Progenitor cell of endocrine pancreas (in vitro differentiated cells): ENCODE measurements at regions not wholly inside any gene's neighbourhood (a gene's known extent, or its start where the extent isn't known, plus 50 kb on each side); places are given as distances from the start of the nearest gene placed in this dataset.

ENCODE experiments used
- DNase-seq: peaks from one replicate; pipeline ENCODE4 v3.0.0; 2021; ENCODE audit warnings: low spot score; ENCODE audit not compliant: unreplicated experiment
- H3K27ac Mint-ChIP-seq: 2 replicates; pipeline ENCODE4 v1.8.0; 2021; ENCODE audit warnings: mild to moderate bottlenecking, moderate library complexity, mixed read lengths
- H3K27me3 Mint-ChIP-seq: 2 replicates; pipeline ENCODE4 v1.8.0; 2021; ENCODE audit warnings: mixed read lengths
- H3K36me3 Mint-ChIP-seq: 2 replicates; pipeline ENCODE4 v1.8.0; 2022; ENCODE audit warnings: mixed read lengths; ENCODE audit not compliant: insufficient read depth
- H3K4me1 Mint-ChIP-seq: 2 replicates; pipeline ENCODE4 v1.8.0; 2021; ENCODE audit warnings: low read depth, mixed read lengths
- H3K4me3 Mint-ChIP-seq: 2 replicates; pipeline ENCODE4 v1.8.0; 2021; ENCODE audit warnings: low read depth, mild to moderate bottlenecking, moderate library complexity, mixed read lengths
- H3K9me3 Mint-ChIP-seq: 2 replicates; pipeline ENCODE4 v1.8.0; 2021; ENCODE audit warnings: low read depth, mixed read lengths
- TF ChIP-seq, protein P1 (sequence below): fragments of 200-600 bp; sonication (generic); IDR thresholded peaks from one replicate; pipeline ENCODE4 v1.5.0; 2021; ENCODE audit warnings: antibody characterized with exemption, mild to moderate bottlenecking; ENCODE audit not compliant: unreplicated experiment

DNA sequence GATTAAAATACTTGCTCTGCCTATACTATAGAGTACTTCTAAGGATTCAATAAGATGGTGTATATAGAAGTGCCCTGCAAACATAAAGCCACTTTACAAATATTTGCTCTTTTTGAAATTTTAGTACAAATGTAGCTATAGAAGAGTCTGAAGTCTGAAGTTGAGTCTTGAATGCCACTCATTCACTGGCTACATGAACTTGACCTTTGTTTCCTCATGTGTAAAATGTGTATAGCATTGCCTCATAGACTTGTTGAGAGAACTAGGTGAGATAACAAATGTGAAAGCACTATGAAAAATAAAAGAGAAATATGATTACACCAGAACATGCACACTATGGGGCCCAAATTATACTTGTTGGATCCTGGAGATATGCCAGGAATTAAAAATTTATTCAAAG, 244.7 kb downstream of the SEC61B start:
- Mint-ChIP-seq H3K9me3 (no peaks in the 10 kb centered on the region), H3K36me3 (no peaks in the 10 kb centered on the region), H3K4me1 (no peaks in the 10 kb centered on the region), H3K27ac (no peak overlapping the region), H3K4me3 (no peak overlapping the region), H3K27me3 (no peaks in the 10 kb centered on the region)
- TF ChIP-seq, protein P1, sequence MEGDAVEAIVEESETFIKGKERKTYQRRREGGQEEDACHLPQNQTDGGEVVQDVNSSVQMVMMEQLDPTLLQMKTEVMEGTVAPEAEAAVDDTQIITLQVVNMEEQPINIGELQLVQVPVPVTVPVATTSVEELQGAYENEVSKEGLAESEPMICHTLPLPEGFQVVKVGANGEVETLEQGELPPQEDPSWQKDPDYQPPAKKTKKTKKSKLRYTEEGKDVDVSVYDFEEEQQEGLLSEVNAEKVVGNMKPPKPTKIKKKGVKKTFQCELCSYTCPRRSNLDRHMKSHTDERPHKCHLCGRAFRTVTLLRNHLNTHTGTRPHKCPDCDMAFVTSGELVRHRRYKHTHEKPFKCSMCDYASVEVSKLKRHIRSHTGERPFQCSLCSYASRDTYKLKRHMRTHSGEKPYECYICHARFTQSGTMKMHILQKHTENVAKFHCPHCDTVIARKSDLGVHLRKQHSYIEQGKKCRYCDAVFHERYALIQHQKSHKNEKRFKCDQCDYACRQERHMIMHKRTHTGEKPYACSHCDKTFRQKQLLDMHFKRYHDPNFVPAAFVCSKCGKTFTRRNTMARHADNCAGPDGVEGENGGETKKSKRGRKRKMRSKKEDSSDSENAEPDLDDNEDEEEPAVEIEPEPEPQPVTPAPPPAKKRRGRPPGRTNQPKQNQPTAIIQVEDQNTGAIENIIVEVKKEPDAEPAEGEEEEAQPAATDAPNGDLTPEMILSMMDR: no peak
- DNase-seq: no peak

- Mint-ChIP-seq H3K9me3 (no peaks in the 10 kb centered on the region), H3K27ac (no peak overlapping the region), H3K27me3 (no peaks in the 10 kb centered on the region), H3K36me3 (no peaks in the 10 kb centered on the region), H3K4me3 (no peak overlapping the region), H3K4me1 (no peaks in the 10 kb centered on the region)
- TF ChIP-seq, protein P1: no peak
- no peak for DNase-seq
These were observed 249.0 kb downstream of the SEC61B start for GRCh38 chr9:99471033-99471432.

DNA sequence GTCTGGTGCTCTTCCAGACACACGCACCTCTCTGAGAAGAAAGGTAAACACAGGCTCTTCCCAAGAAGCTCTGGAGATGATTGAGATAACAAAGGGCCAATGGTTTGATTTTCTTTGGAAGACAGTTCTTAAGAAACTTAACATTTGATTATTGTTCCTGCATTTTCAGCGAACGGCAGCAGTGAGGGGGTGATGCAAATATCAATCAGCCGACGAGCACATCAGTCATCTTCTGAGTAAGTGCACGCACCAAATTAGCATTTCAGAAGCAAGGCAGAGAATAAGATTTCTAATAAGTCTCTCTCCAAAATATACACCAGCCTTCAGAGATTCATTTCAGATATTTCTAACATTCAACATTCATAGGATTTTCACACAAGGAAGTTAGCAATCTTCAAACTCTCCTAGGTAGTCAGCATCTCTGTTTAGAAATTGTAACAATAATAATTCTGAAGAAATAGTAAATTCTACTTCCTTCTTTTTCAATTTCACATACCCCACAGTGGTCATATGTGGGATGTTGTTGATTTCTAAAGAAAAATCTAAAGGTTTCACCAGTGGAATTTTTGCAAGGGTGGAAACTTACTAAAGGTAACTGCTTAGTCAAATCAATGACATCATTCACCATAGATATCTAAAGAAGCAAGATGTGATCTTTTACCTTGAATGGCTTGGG, 250.3 kb downstream of the SEC61B start:
- Mint-ChIP-seq H3K4me1 (no peaks in the 10 kb centered on the region), H3K4me3 (no peak overlapping the region), H3K36me3 (no peaks in the 10 kb centered on the region), H3K9me3 (no peaks in the 10 kb centered on the region), H3K27me3 (no peaks in the 10 kb centered on the region), H3K27ac (no peak overlapping the region)
- DNase-seq: no peak
- TF ChIP-seq, protein P1: no peak

- Mint-ChIP-seq H3K27ac (no peak overlapping the region), H3K9me3 (no peaks in the 10 kb centered on the region), H3K27me3 (no peaks in the 10 kb centered on the region), H3K4me1 (no peaks in the 10 kb centered on the region), H3K4me3 (no peak overlapping the region), H3K36me3 (no peaks in the 10 kb centered on the region)
- no peak for DNase-seq
- TF ChIP-seq, protein P1: no peak
These were observed 250.8 kb downstream of the SEC61B start for GRCh38 chr9:99472916-99473245.

- no peak overlapping the region for H3K4me3 Mint-ChIP-seq
These were observed 252.1 kb downstream of the SEC61B start for GRCh38 chr9:99474186-99474585.

More at GRCh38 chr9:99474186-99474585, 252.1 kb downstream of the SEC61B start:
- no peaks in the 10 kb centered on the region for H3K36me3 Mint-ChIP-seq
- H3K27ac Mint-ChIP-seq: no peak overlapping the region
- no peaks in the 10 kb centered on the region for H3K27me3 Mint-ChIP-seq
- TF ChIP-seq, protein P1: no peak
- H3K4me1 Mint-ChIP-seq: no peaks in the 10 kb centered on the region
- H3K9me3 Mint-ChIP-seq: no peaks in the 10 kb centered on the region
- no peak for DNase-seq
